ENCODE measurements at regions not wholly inside any gene's neighbourhood (a gene's known extent, or its start where the extent isn't known, plus 50 kb on each side); places are given as distances from the start of the nearest gene placed in this dataset.

DNA sequence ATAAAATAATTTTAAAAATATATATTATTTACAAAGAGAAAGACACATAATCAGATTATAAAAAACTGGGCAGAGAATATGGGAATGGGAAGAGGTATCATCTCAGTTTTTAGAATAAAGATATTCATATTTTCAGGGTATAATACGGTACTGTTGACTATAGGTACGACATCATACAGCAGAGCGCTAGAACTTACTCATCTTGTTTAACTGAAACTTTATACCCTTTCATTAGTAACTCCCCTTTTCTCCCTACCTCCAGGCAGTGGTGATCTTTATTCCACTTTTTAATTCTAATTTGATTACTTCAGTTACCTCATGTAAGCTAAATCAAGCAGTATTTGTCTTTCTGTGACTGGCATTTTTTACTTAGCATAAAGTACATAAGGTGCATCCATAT is 742.1 kb downstream of the MTRR start:
- TF ChIP-seq, protein P1, sequence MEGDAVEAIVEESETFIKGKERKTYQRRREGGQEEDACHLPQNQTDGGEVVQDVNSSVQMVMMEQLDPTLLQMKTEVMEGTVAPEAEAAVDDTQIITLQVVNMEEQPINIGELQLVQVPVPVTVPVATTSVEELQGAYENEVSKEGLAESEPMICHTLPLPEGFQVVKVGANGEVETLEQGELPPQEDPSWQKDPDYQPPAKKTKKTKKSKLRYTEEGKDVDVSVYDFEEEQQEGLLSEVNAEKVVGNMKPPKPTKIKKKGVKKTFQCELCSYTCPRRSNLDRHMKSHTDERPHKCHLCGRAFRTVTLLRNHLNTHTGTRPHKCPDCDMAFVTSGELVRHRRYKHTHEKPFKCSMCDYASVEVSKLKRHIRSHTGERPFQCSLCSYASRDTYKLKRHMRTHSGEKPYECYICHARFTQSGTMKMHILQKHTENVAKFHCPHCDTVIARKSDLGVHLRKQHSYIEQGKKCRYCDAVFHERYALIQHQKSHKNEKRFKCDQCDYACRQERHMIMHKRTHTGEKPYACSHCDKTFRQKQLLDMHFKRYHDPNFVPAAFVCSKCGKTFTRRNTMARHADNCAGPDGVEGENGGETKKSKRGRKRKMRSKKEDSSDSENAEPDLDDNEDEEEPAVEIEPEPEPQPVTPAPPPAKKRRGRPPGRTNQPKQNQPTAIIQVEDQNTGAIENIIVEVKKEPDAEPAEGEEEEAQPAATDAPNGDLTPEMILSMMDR (IDR thresholded peaks at IDR 0.05; ENCODE audit: low read depth, low read length): no peak
- TF ChIP-seq EZH2phosphoT487 (IDR thresholded peaks at IDR 0.05; ENCODE audit: low read depth): no peak
